Astrocyte (in vitro differentiated cells and primary cell): ENCODE measurements at regions not wholly inside any gene's neighbourhood (a gene's known extent, or its start where the extent isn't known, plus 50 kb on each side); places are given as distances from the start of the nearest gene placed in this dataset.

ENCODE experiments used
- CTCF ChIP-seq: IDR thresholded peaks from 2 replicates; pipeline ENCODE4 v1.5.1; 2011; ENCODE audit warnings: low read depth, mild to moderate bottlenecking, inconsistent platforms, low read length, moderate library complexity; ENCODE audit not compliant: insufficient read depth
- EZH2 ChIP-seq: IDR thresholded peaks from 2 replicates; pipeline ENCODE4 v1.6.1; 2012; ENCODE audit warnings: mild to moderate bottlenecking, low read length, inconsistent platforms; ENCODE audit not compliant: insufficient read depth

- no peak for TF ChIP-seq CTCF
- TF ChIP-seq EZH2: no peak
Observed at GRCh38 chr10:130656187-130656575, 520.0 kb downstream of the GLRX3 start.
